OCI-LY1 (cell line): ENCODE measurements at regions not wholly inside any gene's neighbourhood (a gene's known extent, or its start where the extent isn't known, plus 50 kb on each side); places are given as distances from the start of the nearest gene placed in this dataset.

Experiments used
- H2AFZ ChIP-seq: fragments of 200-600 bp; sonication (generic), shearing (Covaris generic); 2 replicates; pipeline ENCODE4 v1.6.0; 2014; ENCODE audit warnings: antibody characterized with exemption, mild to moderate bottlenecking, low read length
- H3F3A ChIP-seq: fragments of 200-600 bp; sonication (generic), shearing (Covaris generic); 2 replicates; pipeline ENCODE4 v1.6.0; 2014; ENCODE audit warnings: mild to moderate bottlenecking, antibody characterized with exemption, low read length, moderate library complexity; ENCODE audit not compliant: insufficient read depth
- H3K27ac ChIP-seq: fragments of 200-600 bp; sonication (generic); 2 replicates; pipeline ENCODE4 v1.5.1; 2014; ENCODE audit warnings: low read length, mixed run types, mild to moderate bottlenecking, low read depth; ENCODE audit not compliant: poor library complexity, severe bottlenecking
- H3K27me3 ChIP-seq: fragments of 200-600 bp; sonication (generic); 2 replicates; pipeline ENCODE4 v1.6.0; 2014; ENCODE audit warnings: antibody characterized with exemption, mild to moderate bottlenecking, low read length, moderate library complexity; ENCODE audit not compliant: insufficient read depth
- H3K36me3 ChIP-seq: fragments of 200-600 bp; sonication (generic); 2 replicates; pipeline ENCODE4 v1.6.1; 2014; ENCODE audit warnings: mild to moderate bottlenecking, antibody characterized with exemption, low read length, moderate library complexity, mixed read lengths; ENCODE audit not compliant: insufficient read depth
- H3K4me1 ChIP-seq: fragments of 200-600 bp; sonication (generic); 2 replicates; pipeline ENCODE4 v1.5.1; 2014; ENCODE audit warnings: mild to moderate bottlenecking, low read length, moderate library complexity; ENCODE audit not compliant: insufficient read depth, severe bottlenecking
- H3K4me2 ChIP-seq: fragments of 200-600 bp; sonication (generic), shearing (Covaris generic); 2 replicates; pipeline ENCODE4 v1.6.1; 2014; ENCODE audit warnings: low read length
- H3K4me3 ChIP-seq: fragments of 200-600 bp; sonication (generic); 2 replicates; pipeline ENCODE4 v1.5.1; 2014; ENCODE audit warnings: low read length, low read depth, mild to moderate bottlenecking, mixed read lengths; ENCODE audit not compliant: poor library complexity, severe bottlenecking
- H3K79me2 ChIP-seq: fragments of 200-600 bp; shearing (Covaris generic); 2 replicates; pipeline ENCODE4 v1.6.1; 2016; ENCODE audit warnings: mixed run types, low read length, mixed read lengths; ENCODE audit not compliant: insufficient read depth
- H3K9ac ChIP-seq: fragments of 200-600 bp; sonication (generic), shearing (Covaris generic); 2 replicates; pipeline ENCODE4 v1.6.1; 2014; ENCODE audit warnings: mild to moderate bottlenecking, low read length, mixed read lengths
- H3K9me2 ChIP-seq: fragments of 200-600 bp; sonication (generic), shearing (Covaris generic); 2 replicates; pipeline ENCODE4 v1.6.1; 2014; ENCODE audit warnings: low read depth, mild to moderate bottlenecking, low read length, mixed read lengths
- H3K9me3 ChIP-seq: fragments of 200-600 bp; shearing (Covaris generic); 2 replicates; pipeline ENCODE4 v1.6.1; 2014; ENCODE audit warnings: low read length, mixed read lengths
- H4K20me1 ChIP-seq: fragments of 200-600 bp; sonication (generic), shearing (Covaris generic); 2 replicates; pipeline ENCODE4 v1.6.0; 2016; ENCODE audit warnings: mild to moderate bottlenecking, low read length; ENCODE audit not compliant: insufficient read depth
- CTCF ChIP-seq: fragments of 200-600 bp; sonication (generic), shearing (Covaris generic); IDR thresholded peaks from 2 replicates; pipeline ENCODE4 v1.5.1; 2017; ENCODE audit warnings: mild to moderate bottlenecking, antibody characterized with exemption, low read length, moderate library complexity, mixed read lengths
- EZH2 ChIP-seq: fragments of 200-600 bp; sonication (generic), shearing (Covaris generic); IDR thresholded peaks from 2 replicates; pipeline ENCODE4 v1.8.0; 2017; ENCODE audit warnings: borderline replicate concordance, mixed run types, mild to moderate bottlenecking, antibody characterized with exemption, low read length, moderate library complexity, mixed read lengths

- no peaks in the 10 kb centered on the region for H3K9me2 ChIP-seq
- H3K4me3 ChIP-seq: no peak overlapping the region
- no peaks in the 10 kb centered on the region for H3K36me3 ChIP-seq
- H3K27ac ChIP-seq: no peak overlapping the region
- no peak overlapping the region for H3K9ac ChIP-seq
- H3K79me2 ChIP-seq: no peaks in the 10 kb centered on the region
- no peak overlapping the region for H3K4me2 ChIP-seq
- no peak overlapping the region for H2AFZ ChIP-seq
- no peaks in the 10 kb centered on the region for H4K20me1 ChIP-seq
- H3F3A ChIP-seq: no peaks in the 10 kb centered on the region
- TF ChIP-seq CTCF (no peak), EZH2 (no peak)
- H3K27me3 ChIP-seq: no peaks in the 10 kb centered on the region
- H3K4me1 ChIP-seq: no peaks in the 10 kb centered on the region
- no peaks in the 10 kb centered on the region for H3K9me3 ChIP-seq
These were observed 483.4 kb upstream of the KIF2A start for GRCh38 chr5:61822584-61822983.

DNA sequence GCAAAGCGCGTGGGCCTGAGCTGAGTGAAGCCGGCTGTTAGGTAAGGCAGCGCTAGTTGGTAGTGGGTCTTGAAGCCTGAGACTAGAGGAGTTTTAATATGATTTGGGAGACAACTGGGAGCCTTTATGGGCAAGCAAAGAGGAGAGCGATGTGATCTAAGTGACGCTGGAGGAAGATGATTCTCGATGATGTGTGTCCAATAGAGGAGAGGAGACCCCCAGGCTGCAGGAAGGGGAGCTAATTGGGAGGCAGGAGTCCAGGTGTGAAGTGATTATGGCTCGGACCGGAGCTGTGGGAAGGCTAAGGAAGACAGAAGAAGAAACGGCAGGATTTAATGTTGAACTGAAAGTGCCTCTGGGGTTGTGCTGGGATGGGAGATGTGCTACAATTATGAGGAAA is 482.9 kb upstream of the KIF2A start:
- Histone ChIP-seq H2AFZ (no peak overlapping the region), H3K4me1 (no peaks in the 10 kb centered on the region), H3K27ac (no peak overlapping the region), H3K4me2 (no peak overlapping the region), H3K79me2 (no peaks in the 10 kb centered on the region), H3K27me3 (no peaks in the 10 kb centered on the region), H3K9ac (no peak overlapping the region), H3K9me2 (no peaks in the 10 kb centered on the region), H3K36me3 (no peaks in the 10 kb centered on the region), H3K9me3 (no peaks in the 10 kb centered on the region), H3K4me3 (no peak overlapping the region), H4K20me1 (no peaks in the 10 kb centered on the region), H3F3A (no peaks in the 10 kb centered on the region)
- TF ChIP-seq EZH2 (no peak), CTCF (no peak)

GRCh38 chr5:61823781-61824180 is 482.2 kb upstream of the KIF2A start:
- H3K9ac ChIP-seq: no peak overlapping the region
- H3K79me2 ChIP-seq: no peaks in the 10 kb centered on the region
- no peak overlapping the region for H3K27ac ChIP-seq
- H4K20me1 ChIP-seq: no peaks in the 10 kb centered on the region
- H3K36me3 ChIP-seq: no peaks in the 10 kb centered on the region
- no peaks in the 10 kb centered on the region for H3K4me1 ChIP-seq
- no peak overlapping the region for H2AFZ ChIP-seq
- TF ChIP-seq CTCF: no peak
- no peak for TF ChIP-seq EZH2
- H3K4me2 ChIP-seq: no peak overlapping the region
- H3K9me2 ChIP-seq: no peaks in the 10 kb centered on the region
- H3K4me3 ChIP-seq: no peak overlapping the region
- no peaks in the 10 kb centered on the region for H3K27me3 ChIP-seq
- no peaks in the 10 kb centered on the region for H3F3A ChIP-seq
- H3K9me3 ChIP-seq: no peaks in the 10 kb centered on the region
